ENCODE measurements at regions not wholly inside any gene's neighbourhood (a gene's known extent, or its start where the extent isn't known, plus 50 kb on each side); places are given as distances from the start of the nearest gene placed in this dataset.
"Not testable (repeated sequence)": the region's sequence is repeated elsewhere in the genome, so short reads cannot be mapped to it uniquely, and the experiment has no call there.

GRCh38 chr20:51923633-51924032 lies 121.3 kb upstream of the SALL4 start:
- no peak for DNase-seq (ENCODE audit: low spot score)

- not testable (repeated sequence) for DNase-seq (ENCODE audit: low spot score)
Observed at GRCh38 chr20:51922812-51923211, 120.5 kb upstream of the SALL4 start.

DNA sequence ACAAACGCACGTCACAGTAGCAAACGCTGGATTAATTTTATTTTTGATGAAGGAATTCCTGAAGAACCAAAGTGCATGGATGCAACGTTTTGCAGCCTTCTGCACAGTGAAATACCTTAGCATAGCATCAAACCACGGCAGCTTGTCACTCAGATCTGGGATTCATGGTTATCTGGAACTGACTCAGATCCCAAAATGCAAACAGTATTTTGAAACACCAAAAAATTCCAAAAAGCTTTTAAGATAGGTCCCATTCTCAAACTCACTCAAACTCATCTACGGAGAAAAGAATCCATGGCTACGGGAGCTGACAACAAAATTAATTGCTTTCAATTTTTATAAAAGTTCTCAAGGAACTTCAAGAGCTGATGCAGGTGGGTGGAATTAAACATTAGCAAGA lies 116.2 kb upstream of the SALL4 start:
- no peak for DNase-seq (ENCODE audit: low spot score)

GRCh38 chr20:51917886-51918535 lies 115.7 kb upstream of the SALL4 start:
- no peak for DNase-seq (ENCODE audit: low spot score)

GRCh38 chr20:51916244-51916643 lies 113.9 kb upstream of the SALL4 start:
- DNase-seq (ENCODE audit: low spot score) = no peak

GRCh38 chr20:51914758-51915157 lies 112.4 kb upstream of the SALL4 start:
- DNase-seq (ENCODE audit: low spot score) = no peak

- DNase-seq (ENCODE audit: low spot score) = no peak
Observed at GRCh38 chr20:51910321-51911050, 108.2 kb upstream of the SALL4 start.

DNA sequence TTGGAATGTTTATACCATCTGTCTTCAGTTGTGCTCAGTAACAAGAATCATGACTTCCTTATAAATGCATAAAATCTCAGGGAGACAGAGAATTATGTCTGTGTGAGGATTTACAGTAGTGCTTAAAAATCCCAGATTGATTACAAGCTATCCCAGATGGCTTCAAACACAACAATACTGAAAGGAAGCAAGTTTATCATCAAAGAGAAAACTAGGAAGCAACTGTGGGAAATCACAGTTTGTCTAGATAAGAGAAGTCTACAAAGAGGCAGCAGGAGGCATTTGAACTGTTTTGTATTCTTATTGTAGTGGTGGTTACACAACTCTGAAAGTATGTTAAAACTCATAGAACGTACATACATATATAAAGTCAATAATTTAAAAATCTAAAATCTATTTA lies 104.4 kb upstream of the SALL4 start:
- no peak for DNase-seq (ENCODE audit: low spot score)

- DNase-seq (ENCODE audit: low spot score) = no peak
Observed at GRCh38 chr20:51906049-51906448, 103.7 kb upstream of the SALL4 start.

DNA sequence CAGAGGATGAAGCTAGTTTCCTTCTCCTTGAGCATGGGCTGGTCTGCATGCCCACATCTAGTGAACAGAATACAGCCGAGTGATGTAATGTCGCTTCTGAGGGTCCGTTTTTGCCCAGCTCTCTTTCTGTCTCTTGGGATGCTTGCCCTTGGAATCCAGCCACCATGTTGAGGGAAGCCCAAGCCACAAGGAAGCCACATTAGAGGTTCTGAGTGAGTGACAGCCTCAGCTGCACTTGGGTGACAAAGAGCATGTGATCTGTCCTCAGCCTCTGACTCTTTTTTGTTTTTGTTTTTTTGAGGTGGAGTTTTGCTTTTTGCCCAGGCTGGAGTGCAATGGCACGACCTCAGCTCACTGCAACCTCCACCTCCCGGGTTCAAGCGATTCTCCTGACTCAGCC lies 100.6 kb upstream of the SALL4 start:
- DNase-seq (ENCODE audit: low spot score) = no peak

DNA sequence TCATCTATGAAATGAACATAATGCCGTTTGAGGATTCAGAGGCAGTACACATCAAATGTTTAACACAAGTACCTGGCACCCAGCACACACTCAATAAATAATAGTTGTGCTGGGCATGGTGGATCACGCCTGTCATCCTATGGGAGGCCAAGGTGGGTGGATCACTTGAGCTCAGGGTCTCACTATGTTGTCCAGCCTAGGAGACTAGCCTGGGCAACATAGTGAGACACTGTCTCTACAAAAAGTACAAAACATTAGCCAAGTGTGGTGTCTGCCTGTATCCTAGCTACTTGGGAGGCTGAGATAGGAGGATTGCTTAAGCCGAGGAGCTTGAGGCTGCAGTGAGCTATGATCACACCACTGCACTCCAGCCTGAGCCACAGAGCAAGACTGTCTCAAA lies 98.1 kb upstream of the SALL4 start:
- no peak for DNase-seq (ENCODE audit: low spot score)

DNA sequence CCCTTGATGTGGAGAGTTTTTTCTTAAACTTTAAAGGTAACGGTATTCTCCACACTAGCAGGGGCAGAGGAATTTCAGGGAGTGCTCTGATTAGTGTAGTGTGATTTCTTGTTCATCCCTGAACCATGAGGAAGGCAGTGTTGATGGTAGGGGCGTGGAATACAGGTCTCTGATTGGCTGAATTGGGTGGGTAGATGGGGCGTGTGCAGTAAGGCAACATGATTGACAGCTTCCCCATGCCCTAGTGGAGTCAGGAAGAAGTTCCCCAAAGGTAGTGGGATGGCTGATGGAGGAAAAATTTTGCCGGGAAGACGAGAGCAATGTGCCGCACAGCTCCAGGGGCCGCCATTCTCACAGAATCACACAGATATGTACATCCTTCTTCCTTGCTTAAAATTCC lies 97.4 kb upstream of the SALL4 start:
- DNase-seq (ENCODE audit: low spot score) = no peak

GRCh38 chr20:51898788-51899187 lies 96.5 kb upstream of the SALL4 start:
- no peak for DNase-seq (ENCODE audit: low spot score)

DNA sequence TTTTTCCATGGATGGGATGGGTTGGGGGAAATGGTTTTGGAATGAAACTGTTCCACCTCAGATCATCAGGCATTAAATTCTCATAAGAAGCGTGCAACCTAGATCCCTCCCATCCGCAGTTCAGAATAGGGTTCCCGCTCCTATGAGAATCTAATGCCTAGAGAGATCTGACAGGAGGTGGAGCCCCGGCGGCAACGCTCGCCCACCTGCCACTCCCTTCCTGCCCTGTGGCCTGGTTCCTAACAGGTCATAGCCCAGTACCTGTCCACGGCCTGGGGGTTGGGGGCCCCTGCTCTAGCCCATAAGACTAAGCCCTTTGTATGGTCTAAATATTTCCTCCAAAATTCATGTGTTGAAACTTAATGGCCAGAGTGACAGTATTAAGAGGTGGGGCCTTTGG lies 92.3 kb upstream of the SALL4 start:
- DNase-seq (ENCODE audit: low spot score) = no peak

DNA sequence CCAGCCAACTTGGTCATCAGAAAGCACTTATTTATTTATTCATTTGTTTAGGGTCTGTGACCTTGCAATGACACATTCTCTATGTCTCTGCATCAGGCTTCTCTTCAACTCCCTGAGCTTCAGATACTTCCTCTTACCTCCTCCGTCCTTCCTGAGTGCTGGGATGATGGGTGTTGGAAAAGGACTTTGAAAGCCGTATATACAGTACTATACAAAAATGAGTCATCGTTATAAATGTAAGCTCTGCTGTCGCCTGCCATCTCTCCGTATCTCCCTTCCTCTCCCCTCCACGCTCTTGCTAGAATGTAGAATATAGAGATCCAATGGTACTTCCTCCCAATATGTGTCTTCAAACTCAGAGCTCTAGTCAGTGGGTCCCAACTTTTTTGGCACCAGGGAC lies 91.9 kb upstream of the SALL4 start:
- no peak for DNase-seq (ENCODE audit: low spot score)

GRCh38 chr20:51893723-51894122 lies 91.4 kb upstream of the SALL4 start:
- no peak for DNase-seq (ENCODE audit: low spot score)

- DNase-seq (ENCODE audit: low spot score) = no peak
Observed at GRCh38 chr20:51890003-51890402, 87.7 kb upstream of the SALL4 start.

GRCh38 chr20:51889466-51889865 lies 87.1 kb upstream of the SALL4 start:
- DNase-seq (ENCODE audit: low spot score) = no peak

DNA sequence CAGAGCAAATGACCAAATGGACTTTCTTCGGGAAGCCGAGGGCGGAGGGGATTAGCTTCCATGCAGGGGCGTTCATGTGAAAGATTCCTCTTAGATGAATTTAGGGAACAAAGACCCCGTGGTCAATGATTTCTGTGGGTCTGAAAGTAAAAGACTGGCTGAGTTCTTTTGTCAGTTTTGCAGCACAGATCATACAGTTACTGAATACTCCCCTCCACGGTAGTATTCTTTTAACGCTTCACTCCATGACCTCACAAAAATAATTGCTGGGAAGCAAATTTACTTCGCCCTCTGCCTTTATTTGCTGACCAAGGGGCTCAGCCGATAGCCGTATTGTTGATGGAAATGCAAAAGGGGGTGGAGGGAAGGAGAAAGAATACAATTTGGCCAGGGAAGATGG lies 86.0 kb upstream of the SALL4 start:
- no peak for DNase-seq (ENCODE audit: low spot score)

DNA sequence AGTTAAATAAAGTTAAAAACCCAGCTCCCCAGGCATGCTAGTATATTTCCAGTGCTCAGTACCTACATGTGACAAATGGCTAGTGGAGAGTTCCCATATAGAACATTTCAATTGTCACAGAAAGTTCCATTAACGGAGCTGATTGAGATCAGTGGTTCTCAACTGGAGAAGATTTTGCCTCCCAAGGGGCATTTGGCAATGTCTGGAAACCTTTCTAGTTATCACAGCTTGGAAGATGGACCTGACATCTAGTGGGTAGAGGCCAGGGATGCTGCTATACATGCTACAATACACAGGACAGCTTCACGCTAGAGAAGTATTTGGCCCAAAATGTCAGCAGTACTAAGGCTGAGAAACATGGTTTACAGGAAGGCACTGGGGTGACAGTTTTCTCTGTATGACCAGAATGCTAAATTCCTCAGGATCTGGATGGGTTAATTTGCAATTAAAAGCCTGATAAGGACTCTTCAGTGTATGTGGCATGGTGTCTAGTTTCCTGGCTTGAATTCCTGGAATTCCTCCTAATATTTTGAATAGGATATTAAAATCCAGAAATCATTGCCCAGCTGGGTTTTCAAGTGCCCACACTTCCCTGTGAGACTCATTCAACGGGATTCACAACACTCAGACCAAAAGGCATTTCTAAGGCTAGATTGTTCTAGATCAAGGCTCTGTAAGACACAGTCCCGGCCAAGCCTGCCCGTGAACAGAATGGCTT lies 84.7 kb upstream of the SALL4 start:
- peak; percentile 4 for DNase-seq (ENCODE audit: low spot score)

DNA sequence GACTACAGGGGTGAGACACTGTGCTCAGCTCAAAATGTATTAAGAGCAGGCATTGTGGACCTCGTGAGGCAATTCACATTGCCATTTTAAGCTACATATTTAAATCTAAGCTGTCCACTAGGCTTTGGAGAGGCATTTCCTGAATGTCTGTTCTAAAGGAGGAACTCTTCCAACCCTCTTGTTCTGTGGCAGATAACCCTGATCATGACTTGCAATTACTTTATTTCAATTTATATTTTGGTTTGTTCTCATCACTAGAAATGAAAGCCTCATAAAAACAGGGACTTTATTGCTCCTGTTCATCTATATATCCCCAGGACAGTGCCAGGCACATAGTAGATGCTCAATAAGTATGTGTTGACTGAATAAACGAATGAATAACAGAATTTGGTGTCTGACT lies 84.0 kb upstream of the SALL4 start:
- no peak for DNase-seq (ENCODE audit: low spot score)

- DNase-seq (ENCODE audit: low spot score) = peak; percentile 6
Observed at GRCh38 chr20:51884561-51884960, 82.2 kb upstream of the SALL4 start.

GRCh38 chr20:51880188-51880587 lies 77.9 kb upstream of the SALL4 start:
- DNase-seq (ENCODE audit: low spot score) = no peak
